ENCODE measurements at regions not wholly inside any gene's neighbourhood (a gene's known extent, or its start where the extent isn't known, plus 50 kb on each side); places are given as distances from the start of the nearest gene placed in this dataset.

GRCh38 chr2:238689871-238690389 lies 158.0 kb upstream of the TWIST2 start:
- H3K9me2 ChIP-seq (ENCODE audit: insufficient read depth, low read length): no peaks in the 10 kb centered on the region
- POLR2A ChIA-PET: no interaction called here
- H3K27ac ChIP-seq (ENCODE audit: low read depth, low read length, poor library complexity, severe bottlenecking): no peak overlapping the region
- H3K4me3 ChIP-seq (ENCODE audit: low read depth, low read length, poor library complexity, severe bottlenecking): no peak overlapping the region
- intact Hi-C loops (cut with micrococcal nuclease; ENCODE audit: unreplicated experiment): no loop called here
- TF ChIP-seq, protein P1, sequence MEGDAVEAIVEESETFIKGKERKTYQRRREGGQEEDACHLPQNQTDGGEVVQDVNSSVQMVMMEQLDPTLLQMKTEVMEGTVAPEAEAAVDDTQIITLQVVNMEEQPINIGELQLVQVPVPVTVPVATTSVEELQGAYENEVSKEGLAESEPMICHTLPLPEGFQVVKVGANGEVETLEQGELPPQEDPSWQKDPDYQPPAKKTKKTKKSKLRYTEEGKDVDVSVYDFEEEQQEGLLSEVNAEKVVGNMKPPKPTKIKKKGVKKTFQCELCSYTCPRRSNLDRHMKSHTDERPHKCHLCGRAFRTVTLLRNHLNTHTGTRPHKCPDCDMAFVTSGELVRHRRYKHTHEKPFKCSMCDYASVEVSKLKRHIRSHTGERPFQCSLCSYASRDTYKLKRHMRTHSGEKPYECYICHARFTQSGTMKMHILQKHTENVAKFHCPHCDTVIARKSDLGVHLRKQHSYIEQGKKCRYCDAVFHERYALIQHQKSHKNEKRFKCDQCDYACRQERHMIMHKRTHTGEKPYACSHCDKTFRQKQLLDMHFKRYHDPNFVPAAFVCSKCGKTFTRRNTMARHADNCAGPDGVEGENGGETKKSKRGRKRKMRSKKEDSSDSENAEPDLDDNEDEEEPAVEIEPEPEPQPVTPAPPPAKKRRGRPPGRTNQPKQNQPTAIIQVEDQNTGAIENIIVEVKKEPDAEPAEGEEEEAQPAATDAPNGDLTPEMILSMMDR (conservative IDR thresholded peaks at IDR 0.05; ENCODE audit: low read length): no peak
- no peak for TF ChIP-seq EZH2phosphoT487 (IDR thresholded peaks at IDR 0.05; ENCODE audit: borderline replicate concordance, low read depth, low read length)
- CTCF ChIA-PET (ENCODE audit: unreplicated experiment): no interaction called here
- H3K9me3 ChIP-seq (ENCODE audit: low read length): no peaks in the 10 kb centered on the region
- no peaks in the 10 kb centered on the region for H3K4me1 ChIP-seq (ENCODE audit: insufficient read depth, low read length, poor library complexity, severe bottlenecking)
- H3K4me2 ChIP-seq (ENCODE audit: low read length): no peak overlapping the region
- no peak overlapping the region for H2AFZ ChIP-seq (ENCODE audit: low read length)
- no peak for DNase-seq (ENCODE audit: low spot score)
- H4K20me1 ChIP-seq (ENCODE audit: insufficient read depth, low read length): no peaks in the 10 kb centered on the region
- no peaks in the 10 kb centered on the region for H3K36me3 ChIP-seq (ENCODE audit: insufficient read depth, low read length)
- H3K79me2 ChIP-seq (ENCODE audit: insufficient read depth, low read depth, low read length): no peaks in the 10 kb centered on the region
- no TSS peak for BruUV-seq (replicated peaks)

DNA sequence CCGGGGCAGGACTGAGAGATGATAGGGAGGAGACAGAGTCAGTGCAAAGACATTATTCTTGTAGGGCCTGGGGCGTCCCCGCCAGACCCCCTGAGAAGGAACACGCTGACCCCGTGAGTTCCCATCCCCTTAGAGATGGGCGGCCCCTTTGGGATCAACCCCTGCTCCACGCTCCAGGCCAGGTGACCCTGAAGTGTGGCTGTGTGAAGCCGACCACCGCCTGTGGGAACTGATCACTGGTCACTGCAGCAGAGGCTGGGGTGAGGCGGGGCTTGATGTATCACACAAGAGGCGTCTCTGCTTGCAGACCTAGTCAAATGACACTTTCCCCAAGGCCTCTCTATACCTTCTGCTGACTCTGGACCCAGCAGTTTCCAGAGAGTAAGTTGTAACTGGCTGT lies 157.4 kb upstream of the TWIST2 start:
- no peak for DNase-seq (ENCODE audit: low spot score)
- intact Hi-C loops (cut with micrococcal nuclease; ENCODE audit: unreplicated experiment): no loop called here
- ChIA-PET CTCF (ENCODE audit: unreplicated experiment) (no interaction called here), POLR2A (no interaction called here)
- no peak overlapping the region for H3K4me2 ChIP-seq (ENCODE audit: low read length)
- H3K9me3 ChIP-seq (ENCODE audit: low read length): no peaks in the 10 kb centered on the region
- H3K36me3 ChIP-seq (ENCODE audit: insufficient read depth, low read length): no peaks in the 10 kb centered on the region
- no TSS peak for BruUV-seq (replicated peaks)
- no peaks in the 10 kb centered on the region for H3K9me2 ChIP-seq (ENCODE audit: insufficient read depth, low read length)
- H3K4me3 ChIP-seq (ENCODE audit: low read depth, low read length, poor library complexity, severe bottlenecking): no peak overlapping the region
- no peaks in the 10 kb centered on the region for H3K4me1 ChIP-seq (ENCODE audit: insufficient read depth, low read length, poor library complexity, severe bottlenecking)
- H4K20me1 ChIP-seq (ENCODE audit: insufficient read depth, low read length): no peaks in the 10 kb centered on the region
- H2AFZ ChIP-seq (ENCODE audit: low read length): no peak overlapping the region
- H3K27ac ChIP-seq (ENCODE audit: low read depth, low read length, poor library complexity, severe bottlenecking): no peak overlapping the region
- no peaks in the 10 kb centered on the region for H3K79me2 ChIP-seq (ENCODE audit: insufficient read depth, low read depth, low read length)
- TF ChIP-seq, protein P1 (conservative IDR thresholded peaks at IDR 0.05; ENCODE audit: low read length): no peak
- no peak for TF ChIP-seq EZH2phosphoT487 (IDR thresholded peaks at IDR 0.05; ENCODE audit: borderline replicate concordance, low read depth, low read length)

- no peak overlapping the region for H3K4me2 ChIP-seq (ENCODE audit: low read length)
- no peaks in the 10 kb centered on the region for H3K9me3 ChIP-seq (ENCODE audit: low read length)
- ChIA-PET CTCF (ENCODE audit: unreplicated experiment) (no interaction called here), POLR2A (no interaction called here)
- no peak overlapping the region for H3K27ac ChIP-seq (ENCODE audit: low read depth, low read length, poor library complexity, severe bottlenecking)
- H4K20me1 ChIP-seq (ENCODE audit: insufficient read depth, low read length): no peaks in the 10 kb centered on the region
- no peaks in the 10 kb centered on the region for H3K4me1 ChIP-seq (ENCODE audit: insufficient read depth, low read length, poor library complexity, severe bottlenecking)
- BruUV-seq (replicated peaks): no TSS peak
- H3K4me3 ChIP-seq (ENCODE audit: low read depth, low read length, poor library complexity, severe bottlenecking): no peak overlapping the region
- no peak for DNase-seq (ENCODE audit: low spot score)
- intact Hi-C loops (cut with micrococcal nuclease; ENCODE audit: unreplicated experiment): no loop called here
- no peak overlapping the region for H2AFZ ChIP-seq (ENCODE audit: low read length)
- TF ChIP-seq, protein P1 (conservative IDR thresholded peaks at IDR 0.05; ENCODE audit: low read length): no peak
- no peak for TF ChIP-seq EZH2phosphoT487 (IDR thresholded peaks at IDR 0.05; ENCODE audit: borderline replicate concordance, low read depth, low read length)
- H3K9me2 ChIP-seq (ENCODE audit: insufficient read depth, low read length): no peaks in the 10 kb centered on the region
- H3K79me2 ChIP-seq (ENCODE audit: insufficient read depth, low read depth, low read length): no peaks in the 10 kb centered on the region
- no peaks in the 10 kb centered on the region for H3K36me3 ChIP-seq (ENCODE audit: insufficient read depth, low read length)
Measured at GRCh38 chr2:238691596-238692491, 156.0 kb upstream of the TWIST2 start.

All from OCI-LY7 (cell line).